DND-41 (cell line): ENCODE measurements at regions not wholly inside any gene's neighbourhood (a gene's known extent, or its start where the extent isn't known, plus 50 kb on each side); places are given as distances from the start of the nearest gene placed in this dataset.

Experiments used
- EZH2 ChIP-seq: IDR thresholded peaks from 3 replicates; pipeline ENCODE4 v1.6.1; 2012; ENCODE audit warnings: borderline replicate concordance, low read depth, mild to moderate bottlenecking, moderate library complexity, low read length, inconsistent platforms; ENCODE audit not compliant: severe bottlenecking
- TF ChIP-seq, protein P1 (sequence below): IDR thresholded peaks from 2 replicates; pipeline ENCODE4 v1.5.1; 2012; ENCODE audit warnings: borderline replicate concordance, low read length, moderate library complexity, mild to moderate bottlenecking; ENCODE audit not compliant: poor library complexity, severe bottlenecking; ENCODE audit errors: extremely low read depth

DNA sequence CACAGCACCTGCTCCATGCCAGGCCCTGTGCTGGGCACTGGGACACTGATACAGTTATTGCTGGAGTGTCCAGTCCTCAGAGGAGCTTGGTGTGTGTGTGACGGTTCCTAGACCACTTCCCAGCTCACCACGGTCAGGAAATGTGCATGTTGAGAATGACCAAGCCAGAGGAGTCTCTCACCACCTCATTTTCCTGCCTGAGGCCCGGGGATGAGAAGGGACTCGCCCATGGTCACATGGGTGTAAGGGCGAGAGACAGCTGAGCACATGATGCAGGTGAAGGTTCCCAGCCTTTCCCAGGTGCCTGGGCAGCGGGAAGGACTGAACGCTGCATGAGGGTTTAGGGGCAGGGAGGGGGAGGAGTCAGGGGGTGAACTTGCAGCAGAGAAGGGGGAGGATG lies 180.9 kb upstream of the TLE3 start:
- no peak for TF ChIP-seq EZH2
- TF ChIP-seq, protein P1, sequence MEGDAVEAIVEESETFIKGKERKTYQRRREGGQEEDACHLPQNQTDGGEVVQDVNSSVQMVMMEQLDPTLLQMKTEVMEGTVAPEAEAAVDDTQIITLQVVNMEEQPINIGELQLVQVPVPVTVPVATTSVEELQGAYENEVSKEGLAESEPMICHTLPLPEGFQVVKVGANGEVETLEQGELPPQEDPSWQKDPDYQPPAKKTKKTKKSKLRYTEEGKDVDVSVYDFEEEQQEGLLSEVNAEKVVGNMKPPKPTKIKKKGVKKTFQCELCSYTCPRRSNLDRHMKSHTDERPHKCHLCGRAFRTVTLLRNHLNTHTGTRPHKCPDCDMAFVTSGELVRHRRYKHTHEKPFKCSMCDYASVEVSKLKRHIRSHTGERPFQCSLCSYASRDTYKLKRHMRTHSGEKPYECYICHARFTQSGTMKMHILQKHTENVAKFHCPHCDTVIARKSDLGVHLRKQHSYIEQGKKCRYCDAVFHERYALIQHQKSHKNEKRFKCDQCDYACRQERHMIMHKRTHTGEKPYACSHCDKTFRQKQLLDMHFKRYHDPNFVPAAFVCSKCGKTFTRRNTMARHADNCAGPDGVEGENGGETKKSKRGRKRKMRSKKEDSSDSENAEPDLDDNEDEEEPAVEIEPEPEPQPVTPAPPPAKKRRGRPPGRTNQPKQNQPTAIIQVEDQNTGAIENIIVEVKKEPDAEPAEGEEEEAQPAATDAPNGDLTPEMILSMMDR: no peak
